ENCODE measurements at regions not wholly inside any gene's neighbourhood (a gene's known extent, or its start where the extent isn't known, plus 50 kb on each side); places are given as distances from the start of the nearest gene placed in this dataset.

GRCh38 chr16:79895053-79895916 lies 294.7 kb upstream of the MAF start:
- no peaks in the 10 kb centered on the region for H3K27me3 ChIP-seq
- H3K4me1 ChIP-seq, result no peaks in the 10 kb centered on the region
- TF ChIP-seq CTCF (IDR thresholded peaks at IDR 0.05), result no peak
- no peak for DNase-seq
- H3K27ac ChIP-seq, result no peak overlapping the region
- intact Hi-C loops (cut with DNase I; ENCODE audit: low total_unique reads), result no loop called here
- no peak overlapping the region for H3K4me3 ChIP-seq
- H3K9me3 ChIP-seq, result no peaks in the 10 kb centered on the region
- H3K36me3 ChIP-seq, result no peaks in the 10 kb centered on the region

- H3K4me3 ChIP-seq, result no peak overlapping the region
- DNase-seq, result no peak
- intact Hi-C loops (cut with DNase I; ENCODE audit: low total_unique reads), result no loop called here
- H3K36me3 ChIP-seq, result no peaks in the 10 kb centered on the region
- H3K9me3 ChIP-seq, result no peaks in the 10 kb centered on the region
- no peaks in the 10 kb centered on the region for H3K4me1 ChIP-seq
- no peak for TF ChIP-seq CTCF (IDR thresholded peaks at IDR 0.05)
- no peak overlapping the region for H3K27ac ChIP-seq
- H3K27me3 ChIP-seq, result no peaks in the 10 kb centered on the region
Observed at GRCh38 chr16:79893445-79893844, 292.9 kb upstream of the MAF start.

- Histone ChIP-seq H3K27me3 (no peaks in the 10 kb centered on the region), H3K27ac (no peak overlapping the region), H3K4me3 (no peak overlapping the region), H3K36me3 (no peaks in the 10 kb centered on the region), H3K9me3 (no peaks in the 10 kb centered on the region), H3K4me1 (no peaks in the 10 kb centered on the region)
- no peak for TF ChIP-seq CTCF (IDR thresholded peaks at IDR 0.05)
- intact Hi-C loops (cut with DNase I; ENCODE audit: low total_unique reads), result no loop called here
- DNase-seq, result no peak
Observed at GRCh38 chr16:79892278-79892677, 291.7 kb upstream of the MAF start.

- Histone ChIP-seq H3K27me3 (no peaks in the 10 kb centered on the region), H3K4me3 (no peak overlapping the region), H3K4me1 (no peaks in the 10 kb centered on the region), H3K27ac (no peak overlapping the region), H3K36me3 (no peaks in the 10 kb centered on the region), H3K9me3 (no peaks in the 10 kb centered on the region)
- no peak for TF ChIP-seq CTCF (IDR thresholded peaks at IDR 0.05)
- no peak for DNase-seq
- intact Hi-C loops (cut with DNase I; ENCODE audit: low total_unique reads), result no loop called here
Observed at GRCh38 chr16:79891458-79891857, 290.9 kb upstream of the MAF start.

GRCh38 chr16:79887541-79888540 lies 287.3 kb upstream of the MAF start:
- Histone ChIP-seq H3K9me3 (no peaks in the 10 kb centered on the region), H3K4me1 (no peaks in the 10 kb centered on the region), H3K27ac (no peak overlapping the region), H3K27me3 (no peaks in the 10 kb centered on the region), H3K4me3 (no peak overlapping the region), H3K36me3 (no peaks in the 10 kb centered on the region)
- no peak for DNase-seq
- intact Hi-C loops (cut with DNase I; ENCODE audit: low total_unique reads), result no loop called here
- no peak for TF ChIP-seq CTCF (IDR thresholded peaks at IDR 0.05)
